Neural progenitor cell (in vitro differentiated cells): ENCODE measurements at regions not wholly inside any gene's neighbourhood (a gene's known extent, or its start where the extent isn't known, plus 50 kb on each side); places are given as distances from the start of the nearest gene placed in this dataset.

ENCODE experiments used
- DNase-seq: peaks from one replicate; pipeline ENCODE4 v3.0.0-alpha.2; 2016; ENCODE audit warnings: low spot score
- H2AFZ ChIP-seq: fragments of 200-600 bp; sonication (generic); replicated peaks from 2 replicates; pipeline ENCODE4 v1.6.1; 2016; ENCODE audit warnings: antibody characterized with exemption
- H3F3A ChIP-seq: fragments of 200-600 bp; sonication (generic); 2 replicates; pipeline ENCODE4 v1.6.1; 2016; ENCODE audit warnings: antibody characterized with exemption, low read depth
- H3K27ac ChIP-seq: fragments of 200-600 bp; sonication (generic); 2 replicates; pipeline ENCODE4 v1.5.1; 2016; ENCODE audit warnings: mild to moderate bottlenecking
- H3K27me3 ChIP-seq: fragments of 200-600 bp; sonication (generic); 2 replicates; pipeline ENCODE4 v1.6.1; 2016; ENCODE audit warnings: mild to moderate bottlenecking, moderate library complexity
- H3K36me3 ChIP-seq: fragments of 200-600 bp; sonication (generic); 2 replicates; pipeline ENCODE4 v1.5.1; 2016
- H3K4me1 ChIP-seq: fragments of 200-600 bp; sonication (generic); 2 replicates; pipeline ENCODE4 v1.6.1; 2016; ENCODE audit warnings: mixed run types
- H3K4me2 ChIP-seq: fragments of 200-600 bp; sonication (generic); 2 replicates; pipeline ENCODE4 v1.6.1; 2016
- H3K4me3 ChIP-seq: fragments of 200-600 bp; sonication (generic); 2 replicates; pipeline ENCODE4 v1.5.1; 2016
- H3K79me2 ChIP-seq: fragments of 200-600 bp; sonication (generic); 2 replicates; pipeline ENCODE4 v1.6.1; 2016; ENCODE audit warnings: low read depth
- H3K9ac ChIP-seq: fragments of 200-600 bp; sonication (generic); 2 replicates; pipeline ENCODE4 v1.6.1; 2016
- H3K9me3 ChIP-seq: fragments of 200-600 bp; sonication (generic); 2 replicates; pipeline ENCODE4 v1.5.1; 2016; ENCODE audit warnings: low read depth
- H4K20me1 ChIP-seq: fragments of 200-600 bp; sonication (generic); 2 replicates; pipeline ENCODE4 v1.6.1; 2016; ENCODE audit warnings: low read depth
- H3K27ac Mint-ChIP-seq: 3 replicates; pipeline ENCODE4 v1.8.0; 2021; ENCODE audit warnings: mixed read lengths
- H3K27me3 Mint-ChIP-seq: 2 replicates; pipeline ENCODE4 v1.8.0; 2022; ENCODE audit warnings: low read depth, mild to moderate bottlenecking, inconsistent platforms, moderate library complexity, mixed read lengths; ENCODE audit not compliant: insufficient read depth
- H3K36me3 Mint-ChIP-seq: 3 replicates; pipeline ENCODE4 v1.8.0; 2021; ENCODE audit warnings: mixed read lengths
- H3K4me1 Mint-ChIP-seq: 3 replicates; pipeline ENCODE4 v1.8.0; 2021; ENCODE audit warnings: mixed read lengths
- H3K4me3 Mint-ChIP-seq: 3 replicates; pipeline ENCODE4 v1.8.0; 2021; ENCODE audit warnings: mild to moderate bottlenecking, moderate library complexity, mixed read lengths
- H3K9me3 Mint-ChIP-seq: 3 replicates; pipeline ENCODE4 v1.8.0; 2020; ENCODE audit warnings: mixed read lengths
- EZH2 ChIP-seq: fragments of 200-600 bp; sonication (generic); IDR thresholded peaks from 2 replicates; pipeline ENCODE4 v1.6.1; 2017; ENCODE audit warnings: antibody characterized with exemption, mild to moderate bottlenecking, moderate library complexity
- EZH2phosphoT487 ChIP-seq: fragments of 200-600 bp; sonication (generic); IDR thresholded peaks from 2 replicates; pipeline ENCODE4 v1.6.1; 2017; ENCODE audit warnings: antibody characterized with exemption
- TF ChIP-seq, protein P1 (sequence below): fragments of 200-600 bp; sonication (generic); IDR thresholded peaks from 2 replicates; pipeline ENCODE4 v1.5.1; 2017; ENCODE audit warnings: antibody characterized with exemption, mild to moderate bottlenecking

DNA sequence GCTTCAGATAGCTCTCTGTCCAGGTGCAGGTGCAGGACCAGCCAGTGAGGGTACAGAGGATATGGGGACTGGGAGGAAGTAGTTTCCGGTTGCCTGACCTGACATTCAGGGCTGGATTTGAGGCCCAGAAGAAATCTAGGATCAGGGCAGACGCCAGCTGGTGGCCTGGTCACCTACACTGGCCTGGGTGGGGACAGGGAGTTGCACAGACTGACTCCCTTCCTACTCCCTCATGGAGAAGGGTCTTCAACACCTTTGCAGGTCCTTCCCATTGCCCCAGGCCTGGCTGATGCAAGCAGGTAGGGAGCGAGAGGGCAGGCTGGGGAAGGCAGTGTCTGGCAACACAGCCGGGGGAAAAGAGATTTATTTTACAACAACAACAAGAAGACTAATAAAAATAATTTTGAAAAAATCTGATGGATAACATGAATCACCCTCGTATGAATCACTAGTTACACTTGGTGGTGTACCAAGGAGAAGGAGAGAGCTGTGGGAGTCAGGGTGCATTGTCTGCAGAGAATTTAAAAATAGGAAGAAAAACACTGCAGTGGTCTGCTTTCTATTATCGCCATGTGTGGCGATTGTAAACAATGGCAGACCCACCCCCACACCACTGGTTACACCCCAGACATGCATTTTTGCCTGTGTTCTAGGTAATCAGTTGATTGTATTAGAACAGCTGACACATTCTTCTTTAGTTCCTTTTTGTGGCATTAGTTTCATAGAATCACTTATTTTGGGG is 62.3 kb upstream of the SNX9 start:
- H3K27me3 Mint-ChIP-seq: peaks cover 15% of the 10 kb centered on the region
- H3K9ac ChIP-seq: no peak overlapping the region
- H3K4me3 Mint-ChIP-seq: no peak overlapping the region
- no peaks in the 10 kb centered on the region for H3K27me3 ChIP-seq
- H3K27ac Mint-ChIP-seq: peak overlapping the region; percentile 18
- no peaks in the 10 kb centered on the region for H3K9me3 ChIP-seq
- H2AFZ ChIP-seq: no peak overlapping the region
- no peaks in the 10 kb centered on the region for H3K36me3 ChIP-seq
- H3K4me1 ChIP-seq: peaks cover under 1% of the 10 kb centered on the region
- no peak overlapping the region for H3K4me2 ChIP-seq
- no peaks in the 10 kb centered on the region for H3K36me3 Mint-ChIP-seq
- no peak for TF ChIP-seq EZH2phosphoT487
- TF ChIP-seq EZH2: no peak
- TF ChIP-seq, protein P1, sequence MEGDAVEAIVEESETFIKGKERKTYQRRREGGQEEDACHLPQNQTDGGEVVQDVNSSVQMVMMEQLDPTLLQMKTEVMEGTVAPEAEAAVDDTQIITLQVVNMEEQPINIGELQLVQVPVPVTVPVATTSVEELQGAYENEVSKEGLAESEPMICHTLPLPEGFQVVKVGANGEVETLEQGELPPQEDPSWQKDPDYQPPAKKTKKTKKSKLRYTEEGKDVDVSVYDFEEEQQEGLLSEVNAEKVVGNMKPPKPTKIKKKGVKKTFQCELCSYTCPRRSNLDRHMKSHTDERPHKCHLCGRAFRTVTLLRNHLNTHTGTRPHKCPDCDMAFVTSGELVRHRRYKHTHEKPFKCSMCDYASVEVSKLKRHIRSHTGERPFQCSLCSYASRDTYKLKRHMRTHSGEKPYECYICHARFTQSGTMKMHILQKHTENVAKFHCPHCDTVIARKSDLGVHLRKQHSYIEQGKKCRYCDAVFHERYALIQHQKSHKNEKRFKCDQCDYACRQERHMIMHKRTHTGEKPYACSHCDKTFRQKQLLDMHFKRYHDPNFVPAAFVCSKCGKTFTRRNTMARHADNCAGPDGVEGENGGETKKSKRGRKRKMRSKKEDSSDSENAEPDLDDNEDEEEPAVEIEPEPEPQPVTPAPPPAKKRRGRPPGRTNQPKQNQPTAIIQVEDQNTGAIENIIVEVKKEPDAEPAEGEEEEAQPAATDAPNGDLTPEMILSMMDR: no peak
- no peak for DNase-seq
- peaks cover 8% of the 10 kb centered on the region for H3F3A ChIP-seq
- no peak overlapping the region for H3K27ac ChIP-seq
- H3K79me2 ChIP-seq: no peaks in the 10 kb centered on the region
- no peak overlapping the region for H3K4me3 ChIP-seq
- H3K9me3 Mint-ChIP-seq: peaks cover 5% of the 10 kb centered on the region
- no peaks in the 10 kb centered on the region for H4K20me1 ChIP-seq
- H3K4me1 Mint-ChIP-seq: peaks cover 46% of the 10 kb centered on the region

DNA sequence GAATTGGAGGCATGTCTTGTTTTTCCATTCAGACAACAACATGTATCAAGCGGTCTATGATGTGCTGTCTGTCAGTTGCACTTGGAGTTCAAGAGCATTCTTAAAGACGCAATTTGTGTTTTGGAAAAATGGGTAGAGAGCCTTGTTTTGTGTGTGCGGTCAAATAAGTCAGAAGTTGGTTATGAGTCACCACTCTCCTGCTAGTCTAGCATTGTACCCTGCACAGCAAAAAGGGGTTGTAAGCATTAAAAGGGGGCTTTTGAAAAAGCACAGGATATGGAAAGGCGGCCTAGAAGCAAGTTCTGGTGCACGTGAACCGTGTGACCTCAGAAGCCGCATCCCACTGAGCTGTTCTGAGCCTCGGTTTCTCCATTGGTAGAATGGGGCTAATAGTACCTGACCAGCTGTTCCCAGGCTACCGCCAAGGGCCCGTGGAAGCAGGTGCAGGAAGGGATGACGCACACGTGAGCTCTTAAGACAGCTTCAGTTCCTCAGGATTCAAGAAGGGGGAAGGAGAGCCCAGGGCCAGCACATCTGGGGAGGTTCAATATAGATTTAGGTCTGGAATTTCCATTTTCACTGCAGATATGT is 61.6 kb upstream of the SNX9 start:
- Histone ChIP-seq H3F3A (peaks cover under 1% of the 10 kb centered on the region), H3K4me3 (no peak overlapping the region), H3K9me3 (no peaks in the 10 kb centered on the region), H3K4me2 (no peak overlapping the region), H4K20me1 (no peaks in the 10 kb centered on the region), H3K36me3 (no peaks in the 10 kb centered on the region), H3K27me3 (no peaks in the 10 kb centered on the region), H3K79me2 (no peaks in the 10 kb centered on the region), H3K9ac (no peak overlapping the region), H2AFZ (no peak overlapping the region), H3K4me1 (no peaks in the 10 kb centered on the region), H3K27ac (no peak overlapping the region)
- Mint-ChIP-seq H3K36me3 (no peaks in the 10 kb centered on the region), H3K27ac (peak overlapping the region; percentile 18), H3K9me3 (peaks cover 5% of the 10 kb centered on the region), H3K4me1 (peaks cover 40% of the 10 kb centered on the region), H3K27me3 (peaks cover 15% of the 10 kb centered on the region), H3K4me3 (no peak overlapping the region)
- TF ChIP-seq EZH2: no peak
- TF ChIP-seq EZH2phosphoT487: no peak
- TF ChIP-seq, protein P1: no peak
- DNase-seq: no peak

DNA sequence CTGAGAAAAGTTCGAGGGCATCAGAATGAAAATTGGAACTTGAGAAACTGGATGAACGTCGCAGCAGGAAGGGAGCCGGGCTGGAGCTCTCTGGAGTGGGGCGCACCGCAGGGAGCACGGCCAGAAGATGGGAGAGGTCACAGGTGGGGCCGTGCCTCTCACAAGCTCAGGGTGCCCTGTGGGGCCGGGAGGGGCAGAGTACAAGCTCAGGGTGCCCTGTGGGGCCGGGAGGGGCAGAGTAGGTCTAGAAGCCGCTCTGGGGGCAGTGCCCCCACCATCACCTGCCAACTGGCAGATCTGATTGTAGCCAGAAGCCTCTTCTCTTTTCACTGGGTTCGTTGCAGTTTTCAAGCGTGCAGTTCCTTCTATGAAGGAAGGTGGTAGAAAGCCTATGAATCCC is 61.1 kb upstream of the SNX9 start:
- Histone ChIP-seq H3K9ac (no peak overlapping the region), H2AFZ (no peak overlapping the region), H3K36me3 (no peaks in the 10 kb centered on the region), H3K4me2 (no peak overlapping the region), H3K9me3 (no peaks in the 10 kb centered on the region), H4K20me1 (no peaks in the 10 kb centered on the region), H3F3A (no peaks in the 10 kb centered on the region), H3K4me1 (no peaks in the 10 kb centered on the region), H3K27ac (no peak overlapping the region), H3K4me3 (no peak overlapping the region), H3K27me3 (no peaks in the 10 kb centered on the region), H3K79me2 (no peaks in the 10 kb centered on the region)
- no peak for DNase-seq
- Mint-ChIP-seq H3K27me3 (peaks cover 15% of the 10 kb centered on the region), H3K4me3 (no peak overlapping the region), H3K9me3 (peaks cover 5% of the 10 kb centered on the region), H3K36me3 (no peaks in the 10 kb centered on the region), H3K27ac (peak overlapping the region; percentile 14), H3K4me1 (peaks cover 35% of the 10 kb centered on the region)
- TF ChIP-seq, protein P1: no peak
- TF ChIP-seq EZH2: no peak
